ENCODE measurements at regions not wholly inside any gene's neighbourhood (a gene's known extent, or its start where the extent isn't known, plus 50 kb on each side); places are given as distances from the start of the nearest gene placed in this dataset.

- no peak for TF ChIP-seq EZH2 (IDR thresholded peaks at IDR 0.05; ENCODE audit: low read length, unreplicated experiment)
- no peak for TF ChIP-seq EZH2phosphoT487 (IDR thresholded peaks at IDR 0.05; ENCODE audit: borderline replicate concordance, low read length)
- TF ChIP-seq, protein P1, sequence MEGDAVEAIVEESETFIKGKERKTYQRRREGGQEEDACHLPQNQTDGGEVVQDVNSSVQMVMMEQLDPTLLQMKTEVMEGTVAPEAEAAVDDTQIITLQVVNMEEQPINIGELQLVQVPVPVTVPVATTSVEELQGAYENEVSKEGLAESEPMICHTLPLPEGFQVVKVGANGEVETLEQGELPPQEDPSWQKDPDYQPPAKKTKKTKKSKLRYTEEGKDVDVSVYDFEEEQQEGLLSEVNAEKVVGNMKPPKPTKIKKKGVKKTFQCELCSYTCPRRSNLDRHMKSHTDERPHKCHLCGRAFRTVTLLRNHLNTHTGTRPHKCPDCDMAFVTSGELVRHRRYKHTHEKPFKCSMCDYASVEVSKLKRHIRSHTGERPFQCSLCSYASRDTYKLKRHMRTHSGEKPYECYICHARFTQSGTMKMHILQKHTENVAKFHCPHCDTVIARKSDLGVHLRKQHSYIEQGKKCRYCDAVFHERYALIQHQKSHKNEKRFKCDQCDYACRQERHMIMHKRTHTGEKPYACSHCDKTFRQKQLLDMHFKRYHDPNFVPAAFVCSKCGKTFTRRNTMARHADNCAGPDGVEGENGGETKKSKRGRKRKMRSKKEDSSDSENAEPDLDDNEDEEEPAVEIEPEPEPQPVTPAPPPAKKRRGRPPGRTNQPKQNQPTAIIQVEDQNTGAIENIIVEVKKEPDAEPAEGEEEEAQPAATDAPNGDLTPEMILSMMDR (conservative IDR thresholded peaks at IDR 0.05; ENCODE audit: low read depth, low read length) = no peak
Observed at GRCh38 chrX:94695910-94696309, 1021.9 kb downstream of the FAM133A start.
